ENCODE measurements at regions not wholly inside any gene's neighbourhood (a gene's known extent, or its start where the extent isn't known, plus 50 kb on each side); places are given as distances from the start of the nearest gene placed in this dataset.

DNA sequence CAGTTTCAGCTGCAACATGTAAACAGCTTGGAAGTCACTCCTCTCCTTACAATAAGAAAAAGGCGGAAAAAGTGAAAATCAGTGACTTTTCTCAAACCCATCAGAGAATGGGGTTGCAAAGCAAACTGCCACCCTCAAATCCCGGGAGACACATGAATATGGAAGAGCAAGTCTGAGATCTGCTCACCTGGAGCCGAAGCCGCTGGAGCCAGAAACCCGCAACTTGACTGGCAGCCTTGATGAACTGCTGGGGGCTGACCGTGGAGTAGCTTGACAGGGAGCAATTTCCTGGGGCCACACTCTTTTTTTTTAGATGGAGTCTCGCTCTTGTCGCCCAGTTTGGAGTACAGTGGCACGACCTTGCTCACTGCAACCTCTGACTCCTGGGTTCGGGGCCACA, 208.2 kb downstream of the KIF26A start (continued):
- no peak for TF ChIP-seq ZNF223 (tag by site-specific recombination; IDR thresholded peaks at IDR 0.05)
- no peak for TF ChIP-seq ZNF600 (tag by site-specific recombination; IDR thresholded peaks at IDR 0.05)

DNA sequence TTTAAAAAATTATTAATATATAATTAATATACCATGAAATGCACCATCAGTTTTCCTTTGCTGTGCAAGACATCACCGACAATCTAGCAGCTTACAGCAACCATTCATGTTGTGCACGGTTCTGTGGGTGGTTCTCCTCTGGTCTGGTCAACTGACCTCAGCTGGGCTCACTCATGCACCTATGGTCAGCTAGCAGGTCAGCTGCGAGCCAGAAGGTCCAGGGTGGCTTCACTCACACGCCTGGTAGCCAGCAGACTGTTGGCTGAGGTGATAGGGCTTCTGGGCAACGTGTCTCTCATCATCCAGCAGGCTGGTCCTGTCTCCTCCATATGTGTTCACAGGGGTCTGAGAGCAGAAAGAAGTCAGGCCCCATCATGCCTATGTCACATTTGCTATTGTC, 210.4 kb downstream of the KIF26A start:
- no peaks in the 10 kb centered on the region for H3K4me1 ChIP-seq (ENCODE audit: control insufficient read depth, insufficient read depth, low read length)

DNA sequence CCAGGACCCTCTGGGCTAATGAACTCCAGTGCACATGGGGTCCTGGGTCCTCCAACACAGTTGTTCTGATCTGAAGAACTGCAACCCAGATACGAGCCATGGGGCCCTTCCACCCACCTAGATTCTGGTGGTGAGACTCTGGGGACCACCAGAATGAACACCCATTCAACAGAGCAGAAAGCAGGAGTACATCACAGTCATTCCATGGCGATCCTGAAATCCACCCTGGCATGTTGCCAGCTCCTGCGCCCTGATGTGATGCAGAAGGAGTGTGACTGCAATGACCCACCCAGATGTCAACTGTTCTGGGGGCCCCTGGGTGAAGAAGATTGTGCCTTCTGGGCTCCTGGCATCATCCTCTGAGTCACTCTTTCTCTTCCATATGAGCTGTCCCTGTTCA, 211.6 kb downstream of the KIF26A start:
- ChIA-PET CTCF (no interaction called here), POLR2A (no interaction called here)
- Histone ChIP-seq H3K36me3 (ENCODE audit: control insufficient read depth in 2 of 2, insufficient read depth in 1 of 2, low read length in 2 of 2) (no peaks in the 10 kb centered on the region), H3K9me3 (ENCODE audit: control insufficient read depth, insufficient read depth, low read depth, low read length) (no peaks in the 10 kb centered on the region), H3K4me1 (ENCODE audit: control insufficient read depth, insufficient read depth, low read length) (no peaks in the 10 kb centered on the region), H3K4me3 (ENCODE audit: low read depth, low read length) (no peak overlapping the region), H3K27ac (ENCODE audit: extremely low read depth, low read depth, low read length) (no peak overlapping the region)
- TF ChIP-seq, protein P1, sequence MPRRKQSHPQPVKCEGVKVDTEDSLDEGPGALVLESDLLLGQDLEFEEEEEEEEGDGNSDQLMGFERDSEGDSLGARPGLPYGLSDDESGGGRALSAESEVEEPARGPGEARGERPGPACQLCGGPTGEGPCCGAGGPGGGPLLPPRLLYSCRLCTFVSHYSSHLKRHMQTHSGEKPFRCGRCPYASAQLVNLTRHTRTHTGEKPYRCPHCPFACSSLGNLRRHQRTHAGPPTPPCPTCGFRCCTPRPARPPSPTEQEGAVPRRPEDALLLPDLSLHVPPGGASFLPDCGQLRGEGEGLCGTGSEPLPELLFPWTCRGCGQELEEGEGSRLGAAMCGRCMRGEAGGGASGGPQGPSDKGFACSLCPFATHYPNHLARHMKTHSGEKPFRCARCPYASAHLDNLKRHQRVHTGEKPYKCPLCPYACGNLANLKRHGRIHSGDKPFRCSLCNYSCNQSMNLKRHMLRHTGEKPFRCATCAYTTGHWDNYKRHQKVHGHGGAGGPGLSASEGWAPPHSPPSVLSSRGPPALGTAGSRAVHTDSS (tag by site-specific recombination; IDR thresholded peaks at IDR 0.05), result no peak
- TF ChIP-seq ZNF114 (tag by site-specific recombination; IDR thresholded peaks at IDR 0.05), result no peak
- no peak for TF ChIP-seq ZNF2 (tag by site-specific recombination; IDR thresholded peaks at IDR 0.05)
- TF ChIP-seq, protein P2, sequence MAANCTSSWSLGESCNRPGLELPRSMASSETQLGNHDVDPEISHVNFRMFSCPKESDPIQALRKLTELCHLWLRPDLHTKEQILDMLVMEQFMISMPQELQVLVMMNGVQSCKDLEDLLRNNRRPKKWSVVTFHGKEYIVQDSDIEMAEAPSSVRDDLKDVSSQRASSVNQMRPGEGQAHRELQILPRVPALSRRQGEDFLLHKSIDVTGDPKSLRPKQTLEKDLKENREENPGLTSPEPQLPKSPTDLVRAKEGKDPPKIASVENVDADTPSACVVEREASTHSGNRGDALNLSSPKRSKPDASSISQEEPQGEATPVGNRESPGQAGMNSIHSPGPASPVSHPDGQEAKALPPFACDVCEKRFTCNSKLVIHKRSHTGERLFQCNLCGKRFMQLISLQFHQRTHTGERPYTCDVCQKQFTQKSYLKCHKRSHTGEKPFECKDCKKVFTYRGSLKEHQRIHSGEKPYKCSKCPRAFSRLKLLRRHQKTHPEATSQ (tag by site-specific recombination; IDR thresholded peaks at IDR 0.05), result no peak
- TF ChIP-seq ZFP41 (tag by site-specific recombination; IDR thresholded peaks at IDR 0.05; ENCODE audit: borderline replicate concordance), result no peak
- no peak for TF ChIP-seq ZNF791 (tag by site-specific recombination; IDR thresholded peaks at IDR 0.05)

More for the DNA sequence above, 210.4 kb downstream of the KIF26A start:
- Histone ChIP-seq H3K4me3 (ENCODE audit: low read depth, low read length) (no peak overlapping the region), H3K9me3 (ENCODE audit: control insufficient read depth, insufficient read depth, low read depth, low read length) (no peaks in the 10 kb centered on the region), H3K36me3 (ENCODE audit: control insufficient read depth in 2 of 2, insufficient read depth in 1 of 2, low read length in 2 of 2) (no peaks in the 10 kb centered on the region), H3K27ac (ENCODE audit: extremely low read depth, low read depth, low read length) (no peak overlapping the region)
- ChIA-PET CTCF (no interaction called here), POLR2A (no interaction called here)
- TF ChIP-seq ZNF792 (tag by site-specific recombination; IDR thresholded peaks at IDR 0.05) (no peak), ZNF426 (tag by site-specific recombination; IDR thresholded peaks at IDR 0.05) (no peak), KLF7 (tag by site-specific recombination; IDR thresholded peaks at IDR 0.05; ENCODE audit: borderline replicate concordance) (no peak), ZNF514 (tag by site-specific recombination; IDR thresholded peaks at IDR 0.05) (no peak), WT1 (tag by site-specific recombination; IDR thresholded peaks at IDR 0.05) (no peak), ZNF341 (tag by site-specific recombination; IDR thresholded peaks at IDR 0.05; ENCODE audit: low read depth) (no peak), TRIM28 (IDR thresholded peaks at IDR 0.05; ENCODE audit: borderline replicate concordance, low read length) (no peak)
- TF ChIP-seq, protein P3, sequence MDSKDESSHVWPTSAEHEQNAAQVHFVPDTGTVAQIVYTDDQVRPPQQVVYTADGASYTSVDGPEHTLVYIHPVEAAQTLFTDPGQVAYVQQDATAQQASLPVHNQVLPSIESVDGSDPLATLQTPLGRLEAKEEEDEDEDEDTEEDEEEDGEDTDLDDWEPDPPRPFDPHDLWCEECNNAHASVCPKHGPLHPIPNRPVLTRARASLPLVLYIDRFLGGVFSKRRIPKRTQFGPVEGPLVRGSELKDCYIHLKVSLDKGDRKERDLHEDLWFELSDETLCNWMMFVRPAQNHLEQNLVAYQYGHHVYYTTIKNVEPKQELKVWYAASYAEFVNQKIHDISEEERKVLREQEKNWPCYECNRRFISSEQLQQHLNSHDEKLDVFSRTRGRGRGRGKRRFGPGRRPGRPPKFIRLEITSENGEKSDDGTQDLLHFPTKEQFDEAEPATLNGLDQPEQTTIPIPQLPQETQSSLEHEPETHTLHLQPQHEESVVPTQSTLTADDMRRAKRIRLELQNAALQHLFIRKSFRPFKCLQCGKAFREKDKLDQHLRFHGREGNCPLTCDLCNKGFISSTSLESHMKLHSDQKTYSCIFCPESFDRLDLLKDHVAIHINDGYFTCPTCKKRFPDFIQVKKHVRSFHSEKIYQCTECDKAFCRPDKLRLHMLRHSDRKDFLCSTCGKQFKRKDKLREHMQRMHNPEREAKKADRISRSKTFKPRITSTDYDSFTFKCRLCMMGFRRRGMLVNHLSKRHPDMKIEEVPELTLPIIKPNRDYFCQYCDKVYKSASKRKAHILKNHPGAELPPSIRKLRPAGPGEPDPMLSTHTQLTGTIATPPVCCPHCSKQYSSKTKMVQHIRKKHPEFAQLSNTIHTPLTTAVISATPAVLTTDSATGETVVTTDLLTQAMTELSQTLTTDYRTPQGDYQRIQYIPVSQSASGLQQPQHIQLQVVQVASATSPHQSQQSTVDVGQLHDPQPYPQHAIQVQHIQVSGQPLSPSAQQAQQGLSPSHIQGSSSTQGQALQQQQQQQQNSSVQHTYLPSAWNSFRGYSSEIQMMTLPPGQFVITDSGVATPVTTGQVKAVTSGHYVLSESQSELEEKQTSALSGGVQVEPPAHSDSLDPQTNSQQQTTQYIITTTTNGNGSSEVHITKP (tag by site-specific recombination; IDR thresholded peaks at IDR 0.05), result no peak
- TF ChIP-seq, protein P4, sequence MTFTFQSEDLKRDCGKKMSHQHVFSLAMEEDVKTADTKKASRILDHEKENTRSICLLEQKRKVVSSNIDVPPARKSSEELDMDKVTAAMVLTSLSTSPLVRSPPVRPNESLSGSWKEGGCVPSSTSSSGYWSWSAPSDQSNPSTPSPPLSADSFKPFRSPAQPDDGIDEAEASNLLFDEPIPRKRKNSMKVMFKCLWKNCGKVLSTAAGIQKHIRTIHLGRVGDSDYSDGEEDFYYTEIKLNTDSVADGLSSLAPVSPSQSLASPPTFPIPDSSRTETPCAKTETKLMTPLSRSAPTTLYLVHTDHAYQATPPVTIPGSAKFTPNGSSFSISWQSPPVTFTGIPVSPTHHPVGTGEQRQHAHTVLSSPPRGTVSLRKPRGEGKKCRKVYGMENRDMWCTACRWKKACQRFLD (tag by site-specific recombination; IDR thresholded peaks at IDR 0.05), result no peak
- TF ChIP-seq, protein P5, sequence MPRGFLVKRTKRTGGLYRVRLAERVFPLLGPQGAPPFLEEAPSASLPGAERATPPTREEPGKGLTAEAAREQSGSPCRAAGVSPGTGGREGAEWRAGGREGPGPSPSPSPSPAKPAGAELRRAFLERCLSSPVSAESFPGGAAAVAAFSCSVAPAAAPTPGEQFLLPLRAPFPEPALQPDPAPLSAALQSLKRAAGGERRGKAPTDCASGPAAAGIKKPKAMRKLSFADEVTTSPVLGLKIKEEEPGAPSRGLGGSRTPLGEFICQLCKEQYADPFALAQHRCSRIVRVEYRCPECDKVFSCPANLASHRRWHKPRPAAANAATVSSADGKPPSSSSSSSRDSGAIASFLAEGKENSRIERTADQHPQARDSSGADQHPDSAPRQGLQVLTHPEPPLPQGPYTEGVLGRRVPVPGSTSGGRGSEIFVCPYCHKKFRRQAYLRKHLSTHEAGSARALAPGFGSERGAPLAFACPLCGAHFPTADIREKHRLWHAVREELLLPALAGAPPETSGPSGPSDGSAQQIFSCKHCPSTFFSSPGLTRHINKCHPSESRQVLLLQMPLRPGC (tag by site-specific recombination; IDR thresholded peaks at IDR 0.05), result no peak

All from HEK293 (cell line).